B cell (primary cell): ENCODE measurements at regions not wholly inside any gene's neighbourhood (a gene's known extent, or its start where the extent isn't known, plus 50 kb on each side); places are given as distances from the start of the nearest gene placed in this dataset.

Experiments used
- ATAC-seq: fragments of 200-7000 bp; cut with Tn5 transposase; one replicate; pipeline ENCODE4 v1.10.0; 2021; ENCODE audit warnings: low read depth, mild to moderate bottlenecking, moderate number of reproducible peaks, moderate library complexity
- CTCF ChIA-PET: fragments of 350-600 bp; sonication (Branson Sonifier 250); formaldehyde crosslinking; loops from one replicate; lab custom pipeline; 2021; ENCODE audit warnings: antibody characterized with exemption, inconsistent platforms; lab: Charles Lee
- POLR2A ChIA-PET: fragments of 350-600 bp; sonication (Branson Sonifier 250); formaldehyde crosslinking; loops from one replicate; lab custom pipeline; 2021; ENCODE audit warnings: antibody characterized with exemption; lab: Charles Lee
- DNase-seq: peaks from one replicate; pipeline ENCODE4 v3.0.0; 2013
- H2AFZ ChIP-seq: 2 replicates; pipeline ENCODE4 v1.6.1; 2012; ENCODE audit warnings: mild to moderate bottlenecking, low read depth, low read length; ENCODE audit not compliant: insufficient read depth, poor library complexity, severe bottlenecking
- H3K27ac ChIP-seq, 2 donors: 1 replicate in 1 of 2; 2 replicates in 1 of 2; pipeline ENCODE4 v1.5.1; 2012 to 2013; ENCODE audit warnings: low read length in 2 of 2, mild to moderate bottlenecking in 2 of 2, moderate library complexity in 1 of 2
- H3K27me3 ChIP-seq, 4 experiments: fragments of 200-600 bp in 1 of 4; sonication (generic) in 1 of 4; replicated peaks in 1 of 4; 1 replicate in 2 of 4; 2 replicates in 2 of 4; pipeline versions ENCODE4 v1.6.1 to v1.7.0; 2013 to 2016; ENCODE audit warnings: low read length in 3 of 4, mild to moderate bottlenecking in 2 of 4, mixed read lengths in 1 of 4, moderate library complexity in 1 of 4; ENCODE audit not compliant: insufficient read depth in 4 of 4, control insufficient read depth in 3 of 4; ENCODE audit errors: control extremely low read depth in 1 of 4
- H3K36me3 ChIP-seq, 2 experiments: replicated peaks in 1 of 2; 1 replicate in 1 of 2; 2 replicates in 1 of 2; pipeline versions ENCODE4 v1.6.1 to v1.7.1; 2013; ENCODE audit warnings: low read length in 1 of 2; ENCODE audit not compliant: insufficient read depth in 2 of 2, control insufficient read depth in 1 of 2; ENCODE audit errors: control extremely low read depth in 1 of 2, extremely low read depth in 1 of 2
- H3K4me1 ChIP-seq, 2 donors: fragments of 200-600 bp in 1 of 2; sonication (generic) in 1 of 2; 1 replicate in 1 of 2; 2 replicates in 1 of 2; pipeline versions ENCODE4 v1.5.1 to v1.6.1; 2013 to 2017; ENCODE audit warnings: low read length in 2 of 2; ENCODE audit not compliant: control insufficient read depth in 2 of 2, insufficient read depth in 2 of 2
- H3K4me2 ChIP-seq: replicated peaks from 2 replicates; pipeline ENCODE3; 2012; ENCODE audit warnings: mild to moderate bottlenecking, low read depth, low read length; ENCODE audit not compliant: poor library complexity, severe bottlenecking
- H3K4me3 ChIP-seq, 5 experiments: fragments of 200-600 bp in 1 of 5; sonication (generic) in 1 of 5; 1 replicate in 3 of 5; 2 replicates in 2 of 5; pipeline versions ENCODE4 v1.5.1 to v1.7.0; 2011 to 2016; ENCODE audit warnings: low read length in 4 of 5, mild to moderate bottlenecking in 4 of 5, low read depth in 2 of 5, control low read depth in 1 of 5, moderate library complexity in 1 of 5; ENCODE audit not compliant: insufficient read depth in 1 of 5; ENCODE audit errors: control extremely low read depth in 1 of 5, extremely low read depth in 1 of 5
- H3K79me2 ChIP-seq: fragments of 200-600 bp; sonication (generic); one replicate; pipeline ENCODE4 v1.6.0; 2016; ENCODE audit warnings: low read length; ENCODE audit not compliant: control insufficient read depth, insufficient read depth
- H3K9ac ChIP-seq: fragments of 200-600 bp; sonication (generic); 2 replicates; pipeline ENCODE4 v1.6.1; 2017; ENCODE audit warnings: mild to moderate bottlenecking, low read length, moderate library complexity
- H3K9me3 ChIP-seq, 3 donors: one replicate each; pipeline versions ENCODE4 v1.6.1 to v1.7.1; 2013; ENCODE audit warnings: low read length in 2 of 3; ENCODE audit not compliant: control insufficient read depth in 2 of 3, insufficient read depth in 1 of 3; ENCODE audit errors: control extremely low read depth in 1 of 3
- H4K20me1 ChIP-seq: 2 replicates; pipeline ENCODE4 v1.6.0; 2012; ENCODE audit warnings: mild to moderate bottlenecking, low read length; ENCODE audit not compliant: insufficient read depth, control insufficient read depth, poor library complexity, severe bottlenecking
- H3K27ac Mint-ChIP-seq: one replicate; pipeline ENCODE4 v1.8.0; 2021; ENCODE audit warnings: mixed read lengths
- H3K27me3 Mint-ChIP-seq: one replicate; pipeline ENCODE4 v1.8.0; 2021; ENCODE audit warnings: mixed read lengths
- H3K4me1 Mint-ChIP-seq: one replicate; pipeline ENCODE4 v1.8.0; 2021; ENCODE audit warnings: mixed read lengths
- H3K4me3 Mint-ChIP-seq: one replicate; pipeline ENCODE4 v1.8.0; 2021; ENCODE audit warnings: mixed read lengths
- H3K9me3 Mint-ChIP-seq: one replicate; pipeline ENCODE4 v1.8.0; 2022; ENCODE audit warnings: mixed read lengths; ENCODE audit not compliant: insufficient read depth
- CTCF ChIP-seq: fragments of 200-600 bp; IDR thresholded peaks from one replicate; pipeline ENCODE4 v1.8.0; 2022; ENCODE audit warnings: antibody characterized with exemption, mild to moderate bottlenecking
- EZH2 ChIP-seq: IDR thresholded peaks from 2 replicates; pipeline ENCODE4 v1.6.1; 2012; ENCODE audit warnings: borderline replicate concordance, low read depth, mild to moderate bottlenecking, moderate library complexity, low read length; ENCODE audit not compliant: insufficient read depth, poor library complexity, severe bottlenecking
- WGBS: methylation state at CpG from one replicate; pipeline ENCODE4 v1.1.5; 2013; ENCODE audit warnings: missing lambda C conversion rate; ENCODE audit not compliant: insufficient coverage; 5-methylcytosine and 5-hydroxymethylcytosine counted together
- intact Hi-C: fragments of 100-400 bp; cut with micrococcal nuclease; formaldehyde crosslinking; loops from one replicate; pipeline ENCODE4 v1.10.0; 2022

- CTCF ChIA-PET = interaction anchor here (0.6 to 2.5 kb wide), 2 partner anchors 42 to 1531 kb away, joined by 3 to 9 read pairs; no protein-coding TSS in a partner anchor
- Histone ChIP-seq H3K79me2 (no peaks in the 10 kb centered on the region), H4K20me1 (no peaks in the 10 kb centered on the region), H3K9ac (no peak overlapping the region), H3K27me3 (peaks cover 0 to 5% (median 2%) of the 10 kb centered on the region in 4 experiments), H3K27ac (no peak overlapping the region), H3K4me2 (no peak overlapping the region), H3K36me3 (no peaks in the 10 kb centered on the region), H3K4me1 (no peaks in the 10 kb centered on the region), H3K4me3 (no peak overlapping the region), H3K9me3 (no peaks in the 10 kb centered on the region), H2AFZ (no peak overlapping the region)
- H3K27ac Mint-ChIP-seq = no peak overlapping the region
- ATAC-seq = no peak
- POLR2A ChIA-PET = no interaction called here
- H3K9me3 Mint-ChIP-seq = no peaks in the 10 kb centered on the region
- 67% methylated on average over 1 of the region's 3 CpGs for WGBS
- intact Hi-C loops = no loop called here
- DNase-seq = no peak
- TF ChIP-seq EZH2 (no peak), CTCF (no peak)
- H3K4me3 Mint-ChIP-seq = no peak overlapping the region
- peaks cover 21% of the 10 kb centered on the region for H3K27me3 Mint-ChIP-seq
- no peaks in the 10 kb centered on the region for H3K4me1 Mint-ChIP-seq
Measured at GRCh38 chr3:157574531-157574930, 71.3 kb upstream of the VEPH1 start.

GRCh38 chr3:157573780-157574378 is 70.7 kb upstream of the VEPH1 start:
- CTCF ChIA-PET = interaction anchor here (2.5 kb wide), 1 partner anchor 41 kb away, joined by 9 read pairs; no protein-coding TSS in a partner anchor
- Histone ChIP-seq H2AFZ (no peak overlapping the region), H3K4me2 (no peak overlapping the region), H4K20me1 (no peaks in the 10 kb centered on the region), H3K27ac (no peak overlapping the region), H3K4me3 (no peak overlapping the region), H3K9ac (no peak overlapping the region), H3K4me1 (no peaks in the 10 kb centered on the region), H3K27me3 (peaks cover 0 to 5% (median 2%) of the 10 kb centered on the region in 4 experiments), H3K9me3 (no peaks in the 10 kb centered on the region), H3K36me3 (no peaks in the 10 kb centered on the region), H3K79me2 (no peaks in the 10 kb centered on the region)
- Mint-ChIP-seq H3K27me3 (peaks cover 21% of the 10 kb centered on the region), H3K9me3 (no peaks in the 10 kb centered on the region), H3K4me1 (no peaks in the 10 kb centered on the region), H3K27ac (no peak overlapping the region), H3K4me3 (no peak overlapping the region)
- no peak for ATAC-seq
- no CpG with 5 or more reads among the region's 1 CpG for WGBS
- no peak for TF ChIP-seq EZH2
- no peak for TF ChIP-seq CTCF
- no peak for DNase-seq
- POLR2A ChIA-PET = no interaction called here
- intact Hi-C loops = no loop called here
